ENCODE measurements at regions not wholly inside any gene's neighbourhood (a gene's known extent, or its start where the extent isn't known, plus 50 kb on each side); places are given as distances from the start of the nearest gene placed in this dataset.

- no peak for DNase-seq (ENCODE audit: low spot score)
Observed at GRCh38 chr1:234718496-234719453, 108.8 kb upstream of the IRF2BP2 start.

GRCh38 chr1:234716908-234717375, 107.0 kb upstream of the IRF2BP2 start:
- DNase-seq (ENCODE audit: low spot score), result peak; percentile 32

- DNase-seq (ENCODE audit: low spot score), result no peak
Observed at GRCh38 chr1:234715252-234716014, 105.5 kb upstream of the IRF2BP2 start.

- DNase-seq (ENCODE audit: low spot score), result no peak
Observed at GRCh38 chr1:234713859-234714258, 103.9 kb upstream of the IRF2BP2 start.

GRCh38 chr1:234713440-234713839, 103.5 kb upstream of the IRF2BP2 start:
- no peak for DNase-seq (ENCODE audit: low spot score)

- DNase-seq (ENCODE audit: low spot score), result no peak
Observed at GRCh38 chr1:234712891-234713305, 102.9 kb upstream of the IRF2BP2 start.

- DNase-seq (ENCODE audit: low spot score), result no peak
Observed at GRCh38 chr1:234710936-234711724, 101.2 kb upstream of the IRF2BP2 start.

GRCh38 chr1:234710381-234710780, 100.4 kb upstream of the IRF2BP2 start:
- no peak for DNase-seq (ENCODE audit: low spot score)

- DNase-seq (ENCODE audit: low spot score), result no peak
Observed at GRCh38 chr1:234709473-234710228, 99.7 kb upstream of the IRF2BP2 start.

GRCh38 chr1:234708700-234709395, 98.9 kb upstream of the IRF2BP2 start:
- DNase-seq (ENCODE audit: low spot score), result no peak

- no peak for DNase-seq (ENCODE audit: low spot score)
Observed at GRCh38 chr1:234707641-234708040, 97.7 kb upstream of the IRF2BP2 start.

GRCh38 chr1:234706931-234707330, 97.0 kb upstream of the IRF2BP2 start:
- DNase-seq (ENCODE audit: low spot score), result no peak

- DNase-seq (ENCODE audit: low spot score), result no peak
Observed at GRCh38 chr1:234706199-234706598, 96.2 kb upstream of the IRF2BP2 start.

- DNase-seq (ENCODE audit: low spot score), result no peak
Observed at GRCh38 chr1:234705615-234706014, 95.6 kb upstream of the IRF2BP2 start.

- no peak for DNase-seq (ENCODE audit: low spot score)
Observed at GRCh38 chr1:234704106-234704887, 94.3 kb upstream of the IRF2BP2 start.

GRCh38 chr1:234702342-234703000, 92.5 kb upstream of the IRF2BP2 start:
- DNase-seq (ENCODE audit: low spot score), result peak; percentile 54

- no peak for DNase-seq (ENCODE audit: low spot score)
Observed at GRCh38 chr1:234701737-234702341, 91.9 kb upstream of the IRF2BP2 start.

- DNase-seq (ENCODE audit: low spot score), result peak; percentile 83
Observed at GRCh38 chr1:234699795-234700665, 90.1 kb upstream of the IRF2BP2 start.

Data from AG20443 (cell line).